Cardiac fibroblast (primary cell): ENCODE measurements at regions not wholly inside any gene's neighbourhood (a gene's known extent, or its start where the extent isn't known, plus 50 kb on each side); places are given as distances from the start of the nearest gene placed in this dataset.
"Not testable (repeated sequence)": the region's sequence is repeated elsewhere in the genome, so short reads cannot be mapped to it uniquely, and the experiment has no call there.

ENCODE experiments used
- DNase-seq, 2 donors: peaks; one replicate each; pipeline versions ENCODE4 v3.0.0 to v3.0.0-alpha.2; 2010; ENCODE audit warnings: low read depth in 2 of 2
- H3K4me3 ChIP-seq, 2 donors: replicated peaks in 1 of 2; 1 replicate in 1 of 2; 2 replicates in 1 of 2; pipeline ENCODE4 v1.5.1; 2011; ENCODE audit warnings: low read depth in 2 of 2, low read length in 2 of 2, mild to moderate bottlenecking in 2 of 2, moderate library complexity in 1 of 2
- TF ChIP-seq, protein P1 (sequence below): IDR thresholded peaks from one replicate; pipeline ENCODE4 v1.5.1; 2011; ENCODE audit warnings: low read depth, mild to moderate bottlenecking, low read length, inconsistent platforms

GRCh38 chr3:107193116-107193515, 184.1 kb upstream of the CCDC54 start:
- no peak overlapping the region for H3K4me3 ChIP-seq
- no peak for DNase-seq
- TF ChIP-seq, protein P1, sequence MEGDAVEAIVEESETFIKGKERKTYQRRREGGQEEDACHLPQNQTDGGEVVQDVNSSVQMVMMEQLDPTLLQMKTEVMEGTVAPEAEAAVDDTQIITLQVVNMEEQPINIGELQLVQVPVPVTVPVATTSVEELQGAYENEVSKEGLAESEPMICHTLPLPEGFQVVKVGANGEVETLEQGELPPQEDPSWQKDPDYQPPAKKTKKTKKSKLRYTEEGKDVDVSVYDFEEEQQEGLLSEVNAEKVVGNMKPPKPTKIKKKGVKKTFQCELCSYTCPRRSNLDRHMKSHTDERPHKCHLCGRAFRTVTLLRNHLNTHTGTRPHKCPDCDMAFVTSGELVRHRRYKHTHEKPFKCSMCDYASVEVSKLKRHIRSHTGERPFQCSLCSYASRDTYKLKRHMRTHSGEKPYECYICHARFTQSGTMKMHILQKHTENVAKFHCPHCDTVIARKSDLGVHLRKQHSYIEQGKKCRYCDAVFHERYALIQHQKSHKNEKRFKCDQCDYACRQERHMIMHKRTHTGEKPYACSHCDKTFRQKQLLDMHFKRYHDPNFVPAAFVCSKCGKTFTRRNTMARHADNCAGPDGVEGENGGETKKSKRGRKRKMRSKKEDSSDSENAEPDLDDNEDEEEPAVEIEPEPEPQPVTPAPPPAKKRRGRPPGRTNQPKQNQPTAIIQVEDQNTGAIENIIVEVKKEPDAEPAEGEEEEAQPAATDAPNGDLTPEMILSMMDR: no peak

- TF ChIP-seq, protein P1: no peak
- H3K4me3 ChIP-seq: peak overlapping the region in 1 of 2 donors; percentile 4
- peak; percentile 73 to 80 for DNase-seq
Observed at GRCh38 chr3:107198581-107199181, 178.6 kb upstream of the CCDC54 start.

- TF ChIP-seq, protein P1: no peak
- no peak overlapping the region for H3K4me3 ChIP-seq
- no peak for DNase-seq
Observed at GRCh38 chr3:107201146-107201545, 176.1 kb upstream of the CCDC54 start.

- H3K4me3 ChIP-seq: not testable (repeated sequence)
- DNase-seq: peak in 1 of 2 donors; percentile 43
Observed at GRCh38 chr3:107202885-107203284, 174.4 kb upstream of the CCDC54 start.

DNA sequence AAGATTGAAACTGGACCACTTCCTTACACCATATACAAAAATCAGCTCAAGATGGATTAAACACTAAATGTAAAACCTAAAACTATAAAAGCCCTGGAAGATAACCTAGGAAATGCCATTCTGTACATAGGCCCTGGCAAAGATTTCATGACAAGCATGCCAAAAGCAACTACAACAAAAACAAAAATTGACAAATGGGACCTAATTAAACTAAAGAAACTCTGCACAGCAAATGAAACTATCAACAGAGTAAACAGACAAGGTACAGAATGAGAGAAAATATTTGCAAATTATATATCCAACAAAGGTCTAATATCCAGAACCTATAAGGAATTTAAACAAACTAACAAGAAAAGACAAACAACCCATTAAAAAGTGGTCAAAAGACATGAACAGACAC, 173.1 kb upstream of the CCDC54 start:
- no peak for DNase-seq
- TF ChIP-seq, protein P1: no peak
- H3K4me3 ChIP-seq: no peak overlapping the region

- H3K4me3 ChIP-seq: no peak overlapping the region
- TF ChIP-seq, protein P1: no peak
- no peak for DNase-seq
Observed at GRCh38 chr3:107205358-107205757, 171.9 kb upstream of the CCDC54 start.

GRCh38 chr3:107206141-107206540, 171.1 kb upstream of the CCDC54 start:
- H3K4me3 ChIP-seq: no peak overlapping the region
- TF ChIP-seq, protein P1: peak; percentile 66
- DNase-seq: peak; percentile 81 to 85
